GM19438 (cell line): ENCODE measurements at regions not wholly inside any gene's neighbourhood (a gene's known extent, or its start where the extent isn't known, plus 50 kb on each side); places are given as distances from the start of the nearest gene placed in this dataset.

Experiments used
- ATAC-seq: cut with Tn5 transposase; IDR thresholded peaks from one replicate; pipeline ENCODE4 v1.9.1; 2021; ENCODE audit warnings: low read depth; ENCODE audit not compliant: unreplicated experiment

DNA sequence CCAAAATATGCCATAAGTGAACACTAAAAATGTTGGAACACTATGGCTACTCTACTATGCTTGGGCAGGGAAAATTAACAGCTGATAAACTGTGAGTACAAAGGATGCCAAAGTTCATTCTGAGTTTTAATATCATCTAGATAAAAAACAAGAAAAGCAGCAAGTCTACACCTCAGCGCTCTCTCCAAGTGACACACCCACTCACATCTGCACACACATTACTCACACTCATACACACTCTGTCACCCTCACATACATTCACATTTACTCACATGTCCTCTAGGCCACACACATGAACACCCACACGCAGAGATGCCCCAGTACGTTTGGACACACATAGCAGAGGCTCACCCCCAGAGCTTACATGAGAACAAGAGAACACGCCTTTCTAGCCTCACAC, 87.3 kb upstream of the RAB4A start:
- ATAC-seq, result no peak

- no peak for ATAC-seq
Measured at GRCh38 chr1:229184066-229184465, 86.8 kb upstream of the RAB4A start.

- ATAC-seq, result no peak
Measured at GRCh38 chr1:229185963-229186362, 84.9 kb upstream of the RAB4A start.

- peak; percentile 96 for ATAC-seq
Measured at GRCh38 chr1:229186373-229187056, 84.4 kb upstream of the RAB4A start.

- ATAC-seq, result no peak
Measured at GRCh38 chr1:229190057-229190575, 80.8 kb upstream of the RAB4A start.

DNA sequence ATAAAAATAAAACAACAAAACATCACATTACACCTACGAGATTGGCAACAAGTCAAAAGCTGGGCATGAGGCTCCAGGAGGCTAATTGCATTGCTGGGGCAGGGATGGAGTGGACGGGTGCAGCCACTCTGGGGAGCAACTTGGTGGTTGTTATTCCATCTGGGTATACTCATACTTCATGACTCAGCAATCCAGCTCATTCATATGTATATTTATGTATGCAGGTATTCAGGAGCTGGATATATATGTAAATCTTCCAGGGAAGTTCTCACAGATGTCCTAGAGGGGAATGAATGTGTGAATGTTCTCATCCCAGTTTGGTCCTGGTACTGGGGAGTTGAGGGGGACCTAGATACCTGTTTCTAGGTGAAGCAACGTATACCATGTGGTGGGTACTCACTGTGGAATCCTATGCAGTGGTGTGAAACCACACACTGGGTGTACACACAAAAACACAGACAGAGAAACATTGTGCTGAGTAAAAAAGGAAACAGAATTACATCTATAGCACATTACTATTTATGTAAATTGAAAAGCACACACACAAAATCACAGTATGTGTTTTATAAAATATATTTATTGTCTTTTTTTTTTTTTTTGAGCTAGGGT, 79.7 kb upstream of the RAB4A start:
- no peak for ATAC-seq

- ATAC-seq, result no peak
Measured at GRCh38 chr1:229192031-229192430, 78.9 kb upstream of the RAB4A start.

GRCh38 chr1:229192853-229193252, 78.1 kb upstream of the RAB4A start:
- ATAC-seq, result no peak

DNA sequence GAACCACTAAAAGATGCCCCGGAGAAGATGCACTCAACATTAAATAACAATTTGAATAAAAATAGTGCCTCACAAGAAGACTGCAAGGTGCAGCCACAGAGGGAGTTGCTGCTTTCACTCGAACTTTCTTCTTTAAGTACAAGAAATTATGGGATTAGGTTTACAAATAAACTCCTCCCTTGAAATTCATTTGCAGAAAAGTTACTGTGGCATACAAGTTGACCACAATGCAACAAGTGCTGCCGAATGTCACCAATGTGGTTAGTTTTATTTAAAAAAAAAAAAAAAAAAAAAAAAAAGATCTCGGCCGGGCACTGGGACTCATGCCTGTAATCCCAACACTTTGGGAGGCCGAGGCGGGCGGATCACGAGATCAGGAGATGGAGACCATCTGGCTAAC, 76.8 kb upstream of the RAB4A start:
- ATAC-seq, result no peak

- ATAC-seq, result no peak
Measured at GRCh38 chr1:229195246-229195645, 75.7 kb upstream of the RAB4A start.

DNA sequence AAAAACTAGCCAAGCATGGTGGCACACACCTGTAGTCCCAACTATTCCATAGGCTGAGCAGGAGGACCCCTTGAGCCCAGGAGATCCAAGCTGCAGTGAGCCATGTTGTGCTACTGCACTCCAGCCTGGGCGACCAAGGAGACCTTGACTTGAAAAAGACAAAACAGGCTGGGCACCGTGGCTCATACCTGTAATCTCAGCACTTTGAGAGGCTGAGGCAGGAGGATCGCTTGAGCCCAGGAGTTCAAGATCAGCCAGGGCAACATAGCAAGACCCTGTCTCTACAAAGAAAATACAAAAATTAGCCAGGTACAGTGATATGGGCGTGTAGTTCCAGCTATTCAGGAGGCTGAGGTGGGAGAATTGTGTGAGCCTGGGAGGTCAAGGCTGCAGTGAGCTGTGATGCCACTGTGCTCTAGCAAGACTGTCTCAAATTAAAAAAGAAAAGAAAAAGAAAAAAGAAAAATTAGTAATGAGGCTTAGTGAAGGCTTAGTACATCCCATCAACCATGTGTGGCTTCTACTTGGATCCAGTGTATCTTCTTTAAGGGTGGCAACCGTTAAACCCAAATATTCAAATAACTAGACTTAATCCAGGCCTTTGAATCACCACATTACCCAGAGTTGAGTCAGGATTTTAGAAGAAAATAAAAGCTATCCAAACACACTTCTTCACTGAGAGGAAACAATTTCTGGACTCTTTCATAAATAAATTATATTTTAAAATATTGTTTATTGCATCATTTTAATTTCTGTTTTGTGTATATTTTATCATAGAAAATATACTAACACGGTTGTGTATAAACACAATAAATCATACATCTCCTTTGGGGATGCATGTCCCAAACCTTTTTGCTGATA, 74.3 kb upstream of the RAB4A start:
- ATAC-seq, result no peak

DNA sequence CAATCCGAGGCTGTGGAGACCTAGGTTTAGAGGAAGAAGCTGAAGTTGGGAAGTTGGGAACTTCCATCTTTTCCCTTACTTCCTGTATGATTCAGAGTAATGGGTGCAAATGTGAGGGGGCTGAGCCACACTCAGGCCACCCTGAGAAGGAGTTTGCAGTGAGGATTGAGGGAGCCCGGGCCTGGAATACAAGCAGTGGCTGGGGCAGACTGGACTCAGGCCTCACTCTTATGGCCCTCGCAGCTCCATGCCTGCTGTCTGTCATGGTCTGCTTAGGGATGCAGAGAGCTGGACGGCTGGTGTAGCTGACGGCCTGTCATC, 73.7 kb upstream of the RAB4A start:
- no peak for ATAC-seq

GRCh38 chr1:229199261-229200243, 71.4 kb upstream of the RAB4A start:
- peak; percentile 85 for ATAC-seq

DNA sequence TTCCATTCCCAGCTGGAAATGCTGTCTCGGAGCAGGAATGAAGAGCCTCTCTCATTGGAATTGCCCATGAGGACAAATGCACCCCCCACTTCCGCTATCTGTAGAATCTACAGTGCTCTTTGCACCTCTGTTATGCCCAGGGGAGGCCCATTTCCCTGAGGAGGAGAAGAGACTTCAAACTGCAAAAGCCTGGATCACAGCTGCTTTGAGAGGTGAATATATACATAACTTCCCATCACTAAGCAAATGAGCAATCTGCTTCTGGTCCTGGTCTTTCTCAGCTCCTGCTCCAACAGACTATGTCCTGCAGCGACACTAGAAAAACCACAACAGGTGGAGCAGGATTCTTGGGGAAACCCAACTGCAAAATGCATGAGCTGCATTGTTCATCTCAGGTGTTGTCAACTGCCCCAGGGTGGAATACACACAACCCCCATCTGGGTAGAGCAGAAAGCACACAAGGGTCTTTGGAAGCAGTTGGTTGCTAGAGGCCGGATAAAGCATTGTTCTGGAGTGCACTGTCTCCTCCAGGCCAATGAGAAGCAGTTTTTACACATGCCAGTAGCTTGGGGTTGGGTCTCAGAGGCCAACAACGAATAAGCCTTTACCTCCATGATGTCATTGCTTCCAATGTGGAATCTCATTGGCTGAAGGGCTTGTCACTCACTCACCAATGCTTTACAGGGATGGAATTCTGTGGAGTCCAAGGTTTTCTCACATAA, 67.7 kb upstream of the RAB4A start:
- ATAC-seq, result no peak

- no peak for ATAC-seq
Measured at GRCh38 chr1:229203991-229204632, 66.8 kb upstream of the RAB4A start.

GRCh38 chr1:229204921-229205777, 65.8 kb upstream of the RAB4A start:
- ATAC-seq, result no peak

- no peak for ATAC-seq
Measured at GRCh38 chr1:229205854-229206253, 65.1 kb upstream of the RAB4A start.

DNA sequence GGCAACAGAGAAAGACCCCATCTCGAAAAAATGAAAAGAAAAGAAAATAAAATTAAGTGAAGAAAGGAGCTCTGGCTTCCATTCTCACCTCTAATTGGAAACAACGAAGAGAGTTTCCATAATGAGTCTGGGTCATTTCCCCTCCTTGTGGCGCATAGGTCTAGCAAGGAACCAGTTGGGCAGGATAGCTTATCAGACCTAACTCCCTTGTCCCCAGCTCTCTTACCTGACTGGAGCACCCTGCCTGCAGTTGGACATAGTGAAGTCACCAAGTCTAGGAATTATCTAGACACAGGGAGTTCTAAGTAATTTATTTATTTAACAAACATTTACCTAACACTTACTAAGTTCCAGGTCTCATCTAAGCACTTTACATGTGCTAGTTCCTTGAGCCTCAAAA, 63.0 kb upstream of the RAB4A start:
- ATAC-seq, result no peak
